HCT116 (cell line): ENCODE measurements at regions not wholly inside any gene's neighbourhood (a gene's known extent, or its start where the extent isn't known, plus 50 kb on each side); places are given as distances from the start of the nearest gene placed in this dataset.

Experiments used
- ATAC-seq: fragments of 200-7000 bp; cut with Tn5 transposase; 2 replicates; pipeline ENCODE4 v1.9.1; 2020; ENCODE audit warnings: mild to moderate bottlenecking, moderate library complexity
- BruUV-seq: library from RNA; stranded (reverse); fragments of 400-500 nt; replicated peaks from 2 replicates; lab custom pipeline; 2021; lab: Mats Ljungman, UMichigan
- CTCF ChIA-PET: fragments of 300-600 bp; sonication (Branson Sonifier 250); formaldehyde crosslinking; loops from one replicate; lab custom pipeline; 2021; ENCODE audit warnings: antibody characterized with exemption; lab: Charles Lee
- POLR2A ChIA-PET: fragments of 300-600, 350-600 bp; sonication (Branson Sonifier 250); formaldehyde crosslinking; loops from one replicate; lab custom pipeline; 2021; ENCODE audit warnings: antibody characterized with exemption; lab: Charles Lee
- RAD21 ChIA-PET, 2 experiments: fragments of 300-600 bp; sonication (Branson Sonifier 250); formaldehyde crosslinking; loops; one replicate each; lab custom pipeline; 2023; ENCODE audit warnings: low total read pairs in 2 of 2; ENCODE audit not compliant: uncharacterized antibody in 2 of 2, unreplicated experiment in 2 of 2, low non-redundant PET in 1 of 2; lab: Charles Lee
- DNase-seq: peaks from one replicate; pipeline ENCODE4 v3.0.0-alpha.2; 2010; ENCODE audit warnings: low read depth, low spot score
- H2AFZ ChIP-seq: fragments of 200-600 bp; shearing (Covaris generic), sonication (generic); 2 replicates; pipeline ENCODE4 v1.6.1; 2017; ENCODE audit warnings: low read depth, mixed run types, mixed read lengths, antibody characterized with exemption, low read length; ENCODE audit not compliant: poor library complexity, severe bottlenecking
- H3K27ac ChIP-seq: 2 replicates; pipeline ENCODE4 v1.5.1; 2012; ENCODE audit warnings: low read depth, low read length
- H3K27me3 ChIP-seq: fragments of 200-600 bp; sonication (generic); 2 replicates; pipeline ENCODE4 v1.6.1; 2016; ENCODE audit warnings: mixed run types, low read length, mixed read lengths; ENCODE audit not compliant: insufficient read depth
- H3K36me3 ChIP-seq, 2 experiments: fragments of 200-500 bp in 1 of 2; fragments of 200-600 bp in 1 of 2; sonication (Bioruptor generic) in 1 of 2; sonication (generic) in 1 of 2; 2 replicates each; pipeline versions ENCODE4 v1.5.1 to v1.6.1; 2014 to 2016; ENCODE audit warnings: low read length in 2 of 2, inconsistent platforms in 1 of 2, mixed read lengths in 1 of 2, mixed run types in 1 of 2; ENCODE audit not compliant: insufficient read depth in 2 of 2, control insufficient read depth in 1 of 2
- H3K4me1 ChIP-seq, 2 experiments: fragments of 200-600 bp in 1 of 2; sonication (generic) in 1 of 2; 2 replicates each; pipeline versions ENCODE4 v1.5.1 to v1.6.1; 2012 to 2017; ENCODE audit warnings: low read length in 2 of 2, inconsistent platforms in 1 of 2, mild to moderate bottlenecking in 1 of 2, mixed read lengths in 1 of 2, mixed run types in 1 of 2, moderate library complexity in 1 of 2; ENCODE audit not compliant: insufficient read depth in 2 of 2, control insufficient read depth in 1 of 2
- H3K4me2 ChIP-seq: fragments of 200-600 bp; sonication (generic); 2 replicates; pipeline ENCODE4 v1.6.1; 2017; ENCODE audit warnings: mixed run types, low read length, mixed read lengths
- H3K4me3 ChIP-seq, 2 experiments: fragments of 200-600 bp in 1 of 2; sonication (generic) in 1 of 2; replicated peaks in 1 of 2; 2 replicates each; pipeline ENCODE4 v1.5.1; 2011 to 2016; ENCODE audit warnings: low read length in 2 of 2, control low read depth in 1 of 2, low read depth in 1 of 2, mild to moderate bottlenecking in 1 of 2, mixed read lengths in 1 of 2, mixed run types in 1 of 2
- H3K79me2 ChIP-seq: fragments of 200-600 bp; sonication (generic); 2 replicates; pipeline ENCODE4 v1.6.1; 2017; ENCODE audit warnings: mild to moderate bottlenecking, mixed run types, low read length, moderate library complexity, mixed read lengths; ENCODE audit not compliant: insufficient read depth
- H3K9ac ChIP-seq: fragments of 200-600 bp; sonication (generic); 2 replicates; pipeline ENCODE4 v1.6.1; 2016; ENCODE audit warnings: low read length, mixed read lengths
- H3K9me2 ChIP-seq: fragments of 200-600 bp; sonication (generic), shearing (Covaris generic); 2 replicates; pipeline ENCODE4 v1.6.1; 2017; ENCODE audit warnings: mixed run types, mild to moderate bottlenecking, moderate library complexity; ENCODE audit not compliant: insufficient read depth
- H3K9me3 ChIP-seq, 2 experiments: fragments of 200-500 bp in 1 of 2; fragments of 200-600 bp in 1 of 2; sonication (Bioruptor generic) in 1 of 2; sonication (generic) in 1 of 2; 2 replicates each; pipeline ENCODE4 v1.6.1; 2014 to 2017; ENCODE audit warnings: low read length in 2 of 2, mixed read lengths in 2 of 2, inconsistent platforms in 1 of 2, low read depth in 1 of 2, mild to moderate bottlenecking in 1 of 2, mixed run types in 1 of 2, moderate library complexity in 1 of 2; ENCODE audit not compliant: control insufficient read depth in 1 of 2, insufficient read depth in 1 of 2
- H4K20me1 ChIP-seq: fragments of 200-600 bp; sonication (generic), shearing (Covaris generic); 2 replicates; pipeline ENCODE4 v1.6.1; 2017; ENCODE audit warnings: mixed run types, mild to moderate bottlenecking, moderate library complexity; ENCODE audit not compliant: insufficient read depth
- ATF3 ChIP-seq: IDR thresholded peaks from 2 replicates; pipeline ENCODE4 v1.6.1; 2012
- CBX3 ChIP-seq: IDR thresholded peaks from 2 replicates; pipeline ENCODE4 v1.6.1; 2012; ENCODE audit warnings: low read depth
- CTCF ChIP-seq, 3 experiments: fragments of 200-600 bp in 1 of 3; sonication (generic) in 1 of 3; IDR thresholded peaks in 2 of 3; conservative IDR thresholded peaks in 1 of 3; 2 replicates each; pipeline ENCODE4 v1.5.1; 2012 to 2017; ENCODE audit warnings: low read depth in 2 of 3, low read length in 2 of 3, antibody characterized with exemption in 1 of 3, borderline replicate concordance in 1 of 3, control low read depth in 1 of 3, mild to moderate bottlenecking in 1 of 3, mixed read lengths in 1 of 3, mixed run types in 1 of 3, moderate library complexity in 1 of 3; ENCODE audit not compliant: insufficient read depth in 1 of 3
- EZH2 ChIP-seq: fragments of 200-600 bp; sonication (generic); IDR thresholded peaks from 2 replicates; pipeline ENCODE4 v1.6.1; 2017; ENCODE audit warnings: antibody characterized with exemption, mixed run types
- EZH2phosphoT487 ChIP-seq: fragments of 200-600 bp; IDR thresholded peaks from 2 replicates; pipeline ENCODE4 v1.6.1; 2018; ENCODE audit warnings: antibody characterized with exemption, borderline replicate concordance
- MAX ChIP-seq: IDR thresholded peaks from 2 replicates; pipeline ENCODE4 v1.6.1; 2012
- POLR2A ChIP-seq: IDR thresholded peaks from 2 replicates; pipeline ENCODE4 v1.7.0; 2011; ENCODE audit warnings: borderline replicate concordance; ENCODE audit not compliant: insufficient read depth, insufficient read length; ENCODE audit errors: extremely low read depth
- RAD21 ChIP-seq: IDR thresholded peaks from 2 replicates; pipeline ENCODE4 v1.6.1; 2012; ENCODE audit warnings: low read depth, mild to moderate bottlenecking
- REST ChIP-seq: IDR thresholded peaks from 2 replicates; pipeline ENCODE4 v1.6.1; 2012; ENCODE audit warnings: low read depth
- TCF7L2 ChIP-seq: IDR thresholded peaks from 2 replicates; pipeline ENCODE4 v1.7.0; 2011; ENCODE audit warnings: borderline replicate concordance, inconsistent platforms; ENCODE audit not compliant: insufficient read depth, insufficient read length; ENCODE audit errors: extremely low read depth
- YY1 ChIP-seq: IDR thresholded peaks from 2 replicates; pipeline ENCODE4 v1.6.1; 2011; ENCODE audit warnings: low read length, low read depth, moderate library complexity, mild to moderate bottlenecking; ENCODE audit not compliant: insufficient replicate concordance; ENCODE audit errors: extremely low read depth
- ZFX ChIP-seq: fragments of 450-650 bp; IDR thresholded peaks from 2 replicates; pipeline ENCODE4 v1.6.1; 2017
- ZNF274 ChIP-seq: fragments of 200-500 bp; sonication (Bioruptor generic); IDR thresholded peaks from 2 replicates; pipeline ENCODE4 v1.6.1; 2014; ENCODE audit warnings: mild to moderate bottlenecking, low read depth, low read length, inconsistent platforms
- intact Hi-C: fragments of 100-400 bp; cut with micrococcal nuclease; formaldehyde crosslinking; loops from 2 replicates; pipeline ENCODE4 v1.10.0; 2022

- ChIA-PET RAD21 (no interaction called here), CTCF (interaction anchor here (1.1 to 1.2 kb wide), 2 partner anchors 99 to 141 kb away, joined by 3 read pairs; no protein-coding TSS in a partner anchor), POLR2A (no interaction called here)
- no peak overlapping the region for H3K4me3 ChIP-seq
- intact Hi-C loops, result no loop called here
- ATAC-seq (peak; percentile 38; the same call in 1 of the 2 replicates), DNase-seq (no peak)
- no peaks in the 10 kb centered on the region for H3K79me2 ChIP-seq
- no peaks in the 10 kb centered on the region for H3K9me2 ChIP-seq
- H3K9ac ChIP-seq, result no peak overlapping the region
- H3K4me2 ChIP-seq, result no peak overlapping the region
- H3K27ac ChIP-seq, result no peak overlapping the region
- H3K4me1 ChIP-seq, result peaks cover 4 to 6% of the 10 kb centered on the region in 2 experiments; a peak in 3 of 4 replicates
- TF ChIP-seq CBX3 (no peak), CTCF (IDR thresholded peaks at IDR 0.05 in 2 of 3, conservative IDR thresholded peaks at IDR 0.05 in 1 of 3; ENCODE audit: borderline replicate concordance in 1 of 3, insufficient read depth in 1 of 3, low read depth in 2 of 3, low read length in 2 of 3) (peak; percentile 21 to 26 (median 26); a peak in 2 of 6 replicates), RAD21 (peak; percentile 39; the same call in 1 of the 2 replicates), EZH2phosphoT487 (no peak), ZNF274 (no peak)
- no peaks in the 10 kb centered on the region for H4K20me1 ChIP-seq
- no TSS peak for BruUV-seq
- no peaks in the 10 kb centered on the region for H3K27me3 ChIP-seq
- H3K36me3 ChIP-seq, result no peaks in the 10 kb centered on the region
- H3K9me3 ChIP-seq, result no peaks in the 10 kb centered on the region
- no peak overlapping the region for H2AFZ ChIP-seq
Observed at GRCh38 chr6:169930799-169931198, 179.4 kb downstream of the ERMARD start.

GRCh38 chr6:169927711-169928110, 176.3 kb downstream of the ERMARD start:
- H3K79me2 ChIP-seq, result no peaks in the 10 kb centered on the region
- CTCF ChIA-PET, result no interaction called here
- no peak overlapping the region for H3K27ac ChIP-seq
- no peaks in the 10 kb centered on the region for H3K9me2 ChIP-seq
- BruUV-seq, result no TSS peak
- H3K9me3 ChIP-seq, result no peaks in the 10 kb centered on the region
- H3K4me2 ChIP-seq, result no peak overlapping the region
- no peak for TF ChIP-seq REST
- no peak for TF ChIP-seq YY1
- TF ChIP-seq EZH2, result no peak
- TF ChIP-seq POLR2A, result no peak
- no peak for TF ChIP-seq ZFX
- TF ChIP-seq TCF7L2, result no peak
- no peak for TF ChIP-seq MAX
- no peak for TF ChIP-seq ATF3
- TF ChIP-seq RAD21, result no peak
- TF ChIP-seq CBX3, result no peak
- DNase-seq (no peak), ATAC-seq (no peak)
- RAD21 ChIA-PET, result no interaction called here
- POLR2A ChIA-PET, result no interaction called here
- no peak overlapping the region for H2AFZ ChIP-seq
- H3K36me3 ChIP-seq, result no peaks in the 10 kb centered on the region
- H3K4me3 ChIP-seq, result no peak overlapping the region
- no peak overlapping the region for H3K9ac ChIP-seq
- H4K20me1 ChIP-seq, result no peaks in the 10 kb centered on the region
- H3K4me1 ChIP-seq, result no peaks in the 10 kb centered on the region
- H3K27me3 ChIP-seq, result no peaks in the 10 kb centered on the region
- intact Hi-C loops, result no loop called here
